BLaER1 (cell line): ENCODE measurements at regions not wholly inside any gene's neighbourhood (a gene's known extent, or its start where the extent isn't known, plus 50 kb on each side); places are given as distances from the start of the nearest gene placed in this dataset.

Experiments used
- H3K27ac ChIP-seq: shearing (Covaris generic); formaldehyde crosslinking; 2 replicates; pipeline ENCODE4 v1.8.1; 2022
- H3K27me3 ChIP-seq: shearing (Covaris generic); formaldehyde crosslinking; 2 replicates; pipeline ENCODE4 v1.8.1; 2022
- H3K36me3 ChIP-seq: shearing (Covaris generic); formaldehyde crosslinking; 2 replicates; pipeline ENCODE4 v1.8.1; 2022
- H3K4me1 ChIP-seq: shearing (Covaris generic); formaldehyde crosslinking; 2 replicates; pipeline ENCODE4 v1.8.1; 2022
- H3K4me2 ChIP-seq: shearing (Covaris generic); formaldehyde crosslinking; 2 replicates; pipeline ENCODE4 v1.8.1; 2022
- H3K4me3 ChIP-seq: shearing (Covaris generic); formaldehyde crosslinking; 2 replicates; pipeline ENCODE4 v1.8.1; 2022
- H3K9ac ChIP-seq: shearing (Covaris generic); formaldehyde crosslinking; 2 replicates; pipeline ENCODE4 v1.8.1; 2022
- H3K9me3 ChIP-seq: shearing (Covaris generic); formaldehyde crosslinking; 2 replicates; pipeline ENCODE4 v1.8.1; 2022
- H4K20me1 ChIP-seq: shearing (Covaris generic); formaldehyde crosslinking; 2 replicates; pipeline ENCODE4 v1.8.1; 2022
- Cebpa-rat ChIP-seq: shearing (Covaris generic); IDR thresholded peaks from 2 replicates; pipeline ENCODE4 v1.8.1; 2022

- H3K27me3 ChIP-seq = no peaks in the 10 kb centered on the region
- H3K4me1 ChIP-seq = no peaks in the 10 kb centered on the region
- H3K9me3 ChIP-seq = 0 out of 2 replicates have a peak, but pooled peaks cover 7% of the 10 kb centered on the region
- no peak overlapping the region for H3K27ac ChIP-seq
- no peaks in the 10 kb centered on the region for H4K20me1 ChIP-seq
- TF ChIP-seq Cebpa-rat = no peak
- H3K36me3 ChIP-seq = no peaks in the 10 kb centered on the region
- H3K9ac ChIP-seq = no peak overlapping the region
- H3K4me2 ChIP-seq = no peak overlapping the region
- no peak overlapping the region for H3K4me3 ChIP-seq
These were observed 114.5 kb downstream of the AXIN2 start for GRCh38 chr17:65446838-65447526.

DNA sequence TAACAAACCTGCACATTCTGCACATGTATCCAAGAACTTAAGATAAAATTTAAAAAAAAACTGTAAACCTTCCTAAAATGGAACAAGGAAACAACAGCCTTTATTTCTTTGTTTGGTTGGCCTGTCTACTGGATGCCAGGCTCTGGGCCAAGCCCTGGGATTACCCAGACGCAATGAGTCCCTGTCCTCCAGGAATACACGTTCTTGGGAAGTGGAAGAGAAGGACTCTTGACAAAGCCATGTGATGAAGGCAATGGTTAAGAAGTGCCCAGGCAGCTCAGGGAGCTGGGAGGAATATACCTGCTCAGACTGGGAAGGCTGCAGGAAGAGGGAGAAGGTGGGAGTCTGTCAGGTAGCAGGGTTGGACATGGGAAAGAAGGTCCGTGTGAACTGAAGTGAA lies 115.4 kb downstream of the AXIN2 start:
- Histone ChIP-seq H3K9me3 (0 out of 2 replicates have a peak, but pooled peaks cover 7% of the 10 kb centered on the region), H3K27ac (no peak overlapping the region), H3K4me1 (peaks cover 2% of the 10 kb centered on the region; the same call in 1 of the 2 replicates), H3K36me3 (no peaks in the 10 kb centered on the region), H3K9ac (no peak overlapping the region), H4K20me1 (no peaks in the 10 kb centered on the region), H3K4me3 (no peak overlapping the region), H3K27me3 (no peaks in the 10 kb centered on the region), H3K4me2 (no peak overlapping the region)
- TF ChIP-seq Cebpa-rat = no peak

GRCh38 chr17:65444049-65444448 lies 117.4 kb downstream of the AXIN2 start:
- Histone ChIP-seq H3K27me3 (peaks cover 2% of the 10 kb centered on the region), H3K4me3 (no peak overlapping the region), H3K9ac (no peak overlapping the region), H3K36me3 (no peaks in the 10 kb centered on the region), H3K4me1 (peaks cover 5% of the 10 kb centered on the region; the same call in 1 of the 2 replicates), H3K4me2 (no peak overlapping the region), H3K9me3 (no peaks in the 10 kb centered on the region), H3K27ac (no peak overlapping the region), H4K20me1 (no peaks in the 10 kb centered on the region)
- no peak for TF ChIP-seq Cebpa-rat

GRCh38 chr17:65442691-65443090 lies 118.8 kb downstream of the AXIN2 start:
- H3K4me3 ChIP-seq = no peak overlapping the region
- peaks cover 13% of the 10 kb centered on the region for H3K27me3 ChIP-seq
- no peaks in the 10 kb centered on the region for H3K9me3 ChIP-seq
- H3K4me2 ChIP-seq = no peak overlapping the region
- H3K36me3 ChIP-seq = no peaks in the 10 kb centered on the region
- no peak overlapping the region for H3K9ac ChIP-seq
- no peak overlapping the region for H3K27ac ChIP-seq
- no peaks in the 10 kb centered on the region for H4K20me1 ChIP-seq
- peaks cover 5% of the 10 kb centered on the region; the same call in 1 of the 2 replicates for H3K4me1 ChIP-seq
- no peak for TF ChIP-seq Cebpa-rat

DNA sequence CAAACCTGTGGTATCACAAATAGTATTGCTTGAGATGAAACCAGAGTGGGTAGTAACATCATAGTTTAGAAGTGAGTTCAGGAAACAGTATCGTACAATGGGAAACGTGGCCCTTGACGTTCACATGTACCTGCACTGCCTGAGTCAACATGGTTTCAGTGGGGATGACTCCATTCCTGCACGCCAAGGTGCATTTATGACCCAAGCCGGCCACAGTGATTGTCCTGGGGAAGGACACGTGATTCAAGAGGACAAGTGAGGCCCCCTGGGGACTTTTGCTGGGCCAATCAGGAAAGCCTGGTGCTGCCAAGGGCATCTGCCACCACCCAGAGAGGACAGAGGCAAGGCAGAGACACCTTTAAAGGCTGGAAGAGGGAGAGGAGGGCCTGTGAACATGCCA lies 119.2 kb downstream of the AXIN2 start:
- H3K9me3 ChIP-seq = no peaks in the 10 kb centered on the region
- H3K4me2 ChIP-seq = no peak overlapping the region
- H3K4me3 ChIP-seq = no peak overlapping the region
- no peak overlapping the region for H3K27ac ChIP-seq
- no peak for TF ChIP-seq Cebpa-rat
- H3K4me1 ChIP-seq = peaks cover 5% of the 10 kb centered on the region; the same call in 1 of the 2 replicates
- H3K27me3 ChIP-seq = peaks cover 13% of the 10 kb centered on the region
- no peaks in the 10 kb centered on the region for H4K20me1 ChIP-seq
- H3K9ac ChIP-seq = no peak overlapping the region
- no peaks in the 10 kb centered on the region for H3K36me3 ChIP-seq

GRCh38 chr17:65441053-65441605 lies 120.3 kb downstream of the AXIN2 start:
- H4K20me1 ChIP-seq = no peaks in the 10 kb centered on the region
- no peak overlapping the region for H3K27ac ChIP-seq
- no peak overlapping the region for H3K9ac ChIP-seq
- H3K36me3 ChIP-seq = no peaks in the 10 kb centered on the region
- H3K4me2 ChIP-seq = no peak overlapping the region; the same call in 1 of the 2 replicates
- peaks cover 5% of the 10 kb centered on the region; the same call in 1 of the 2 replicates for H3K4me1 ChIP-seq
- no peak for TF ChIP-seq Cebpa-rat
- no peak overlapping the region for H3K4me3 ChIP-seq
- peaks cover 13% of the 10 kb centered on the region for H3K27me3 ChIP-seq
- no peaks in the 10 kb centered on the region for H3K9me3 ChIP-seq

GRCh38 chr17:65438708-65439294 lies 122.6 kb downstream of the AXIN2 start:
- Histone ChIP-seq H3K9ac (no peak overlapping the region), H3K27me3 (peaks cover 13% of the 10 kb centered on the region), H3K9me3 (no peaks in the 10 kb centered on the region), H3K4me1 (peaks cover 13% of the 10 kb centered on the region), H3K4me3 (no peak overlapping the region), H4K20me1 (no peaks in the 10 kb centered on the region), H3K36me3 (no peaks in the 10 kb centered on the region), H3K27ac (no peak overlapping the region), H3K4me2 (no peak overlapping the region)
- TF ChIP-seq Cebpa-rat = no peak

- Histone ChIP-seq H3K9ac (no peak overlapping the region), H3K4me2 (no peak overlapping the region)
These were observed 123.3 kb downstream of the AXIN2 start for GRCh38 chr17:65438173-65438572.

GRCh38 chr17:65436871-65437270 lies 124.6 kb downstream of the AXIN2 start:
- Histone ChIP-seq H4K20me1 (no peaks in the 10 kb centered on the region), H3K27ac (no peak overlapping the region), H3K4me1 (peaks cover 23% of the 10 kb centered on the region), H3K36me3 (no peaks in the 10 kb centered on the region), H3K4me2 (no peak overlapping the region), H3K4me3 (no peak overlapping the region), H3K9ac (no peak overlapping the region), H3K9me3 (peaks cover 4% of the 10 kb centered on the region), H3K27me3 (peaks cover 13% of the 10 kb centered on the region)
- TF ChIP-seq Cebpa-rat = no peak

More at GRCh38 chr17:65438173-65438572, 123.3 kb downstream of the AXIN2 start:
- H4K20me1 ChIP-seq = no peaks in the 10 kb centered on the region
- H3K4me3 ChIP-seq = no peak overlapping the region
- no peak overlapping the region for H3K27ac ChIP-seq
- no peaks in the 10 kb centered on the region for H3K36me3 ChIP-seq
- no peak for TF ChIP-seq Cebpa-rat
- peaks cover 19% of the 10 kb centered on the region for H3K4me1 ChIP-seq
- H3K27me3 ChIP-seq = peaks cover 13% of the 10 kb centered on the region
- no peaks in the 10 kb centered on the region for H3K9me3 ChIP-seq

DNA sequence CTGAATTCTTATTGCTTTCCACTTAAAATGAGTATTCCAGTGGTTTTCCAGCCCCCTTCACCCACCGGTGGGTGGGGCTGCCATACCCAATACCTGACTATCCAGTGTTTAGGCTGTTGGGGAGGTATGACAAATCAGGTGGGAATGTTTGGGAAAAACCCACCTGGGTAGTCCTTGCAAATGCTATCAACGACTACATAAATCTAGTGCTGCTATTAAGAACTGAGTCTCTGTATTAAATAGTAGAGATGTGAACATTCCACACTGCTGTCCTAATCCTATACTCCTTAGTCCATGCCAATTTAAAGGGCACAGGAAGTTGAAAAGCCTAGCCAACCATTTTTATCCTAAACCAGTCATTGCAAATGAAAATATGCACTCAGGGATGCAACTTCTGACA lies 126.6 kb downstream of the AXIN2 start:
- Histone ChIP-seq H3K4me1 (peaks cover 17% of the 10 kb centered on the region), H3K27ac (no peak overlapping the region)

More for the DNA sequence above, 126.6 kb downstream of the AXIN2 start:
- Histone ChIP-seq H4K20me1 (no peaks in the 10 kb centered on the region), H3K36me3 (no peaks in the 10 kb centered on the region), H3K9me3 (peaks cover 14% of the 10 kb centered on the region), H3K4me2 (no peak overlapping the region), H3K27me3 (peaks cover 13% of the 10 kb centered on the region), H3K9ac (no peak overlapping the region), H3K4me3 (no peak overlapping the region)
- no peak for TF ChIP-seq Cebpa-rat
